Small intestine (tissue), 7 donors: ENCODE measurements at regions not wholly inside any gene's neighbourhood (a gene's known extent, or its start where the extent isn't known, plus 50 kb on each side); places are given as distances from the start of the nearest gene placed in this dataset.
"Not testable (repeated sequence)": the region's sequence is repeated elsewhere in the genome, so short reads cannot be mapped to it uniquely, and the experiment has no call there.

ENCODE experiments used
- DNase-seq, 2 donors: peaks; one replicate each; pipeline versions ENCODE4 v3.0.0 to v3.0.0-alpha.2; 2013
- FAIRE-seq: peaks from 2 replicates; lab custom pipeline; 2012; peaks lifted over from hg19 to GRCh38; lab: Jason Lieb, UNC
- H3K27ac ChIP-seq, 3 donors: one replicate each; pipeline ENCODE4 v1.5.1; 2013; ENCODE audit warnings: low read length in 2 of 3, mild to moderate bottlenecking in 2 of 3, control low read depth in 1 of 3, inconsistent platforms in 1 of 3, low read depth in 1 of 3, moderate library complexity in 1 of 3
- H3K27me3 ChIP-seq, 3 donors: one replicate each; pipeline ENCODE4 v1.6.1; 2013; ENCODE audit warnings: low read length in 3 of 3, inconsistent platforms in 1 of 3; ENCODE audit not compliant: control insufficient read depth in 3 of 3, insufficient read depth in 3 of 3
- H3K36me3 ChIP-seq, 3 donors: one replicate each; pipeline ENCODE4 v1.6.1; 2013; ENCODE audit warnings: low read length in 3 of 3, inconsistent platforms in 1 of 3, low read depth in 1 of 3, mild to moderate bottlenecking in 1 of 3, moderate library complexity in 1 of 3; ENCODE audit not compliant: control insufficient read depth in 3 of 3, insufficient read depth in 2 of 3
- H3K4me1 ChIP-seq, 3 donors: one replicate each; pipeline ENCODE4 v1.6.1; 2013; ENCODE audit warnings: low read length in 2 of 3, inconsistent platforms in 1 of 3, low read depth in 1 of 3, mild to moderate bottlenecking in 1 of 3, moderate library complexity in 1 of 3; ENCODE audit not compliant: control insufficient read depth in 3 of 3, insufficient read depth in 2 of 3
- H3K4me3 ChIP-seq, 3 donors: one replicate each; pipeline ENCODE4 v1.5.1; 2013; ENCODE audit warnings: low read length in 3 of 3, control low read depth in 1 of 3, inconsistent platforms in 1 of 3, low read depth in 1 of 3, mild to moderate bottlenecking in 1 of 3, moderate library complexity in 1 of 3
- H3K9me3 ChIP-seq, 2 donors: one replicate each; pipeline ENCODE4 v1.6.1; 2013; ENCODE audit warnings: low read depth in 1 of 2, low read length in 1 of 2; ENCODE audit not compliant: control insufficient read depth in 2 of 2, insufficient read depth in 1 of 2
- WGBS, 3 donors: extraction: QIAGEN DNeasy Blood & Tissue Kit; methylation state at CpG; one replicate each; pipeline ENCODE4 v1.1.7; 2013; 5-methylcytosine and 5-hydroxymethylcytosine counted together
- donor health status: healthy with polysubstance abuse.
- donor health status: control.
- donor health status: control.
- donor health status: Bipolar disorder and iron deficiency.
- donor health status: healthy.

- 29 to 57% (median 39%) methylated on average over 1 of the region's 1 CpG for WGBS, 3 donors
- H3K4me3 ChIP-seq, result no peak overlapping the region
- peaks cover 0 to 6% of the 10 kb centered on the region in 2 donors for H3K9me3 ChIP-seq
- H3K27me3 ChIP-seq, result no peaks in the 10 kb centered on the region
- DNase-seq (no peak), FAIRE-seq (no peak)
- no peaks in the 10 kb centered on the region for H3K36me3 ChIP-seq
- H3K4me1 ChIP-seq, result no peaks in the 10 kb centered on the region
- H3K27ac ChIP-seq, result no peak overlapping the region
Measured at GRCh38 chr4:126404549-126404948, 1089.8 kb downstream of the FAT4 start.

DNA sequence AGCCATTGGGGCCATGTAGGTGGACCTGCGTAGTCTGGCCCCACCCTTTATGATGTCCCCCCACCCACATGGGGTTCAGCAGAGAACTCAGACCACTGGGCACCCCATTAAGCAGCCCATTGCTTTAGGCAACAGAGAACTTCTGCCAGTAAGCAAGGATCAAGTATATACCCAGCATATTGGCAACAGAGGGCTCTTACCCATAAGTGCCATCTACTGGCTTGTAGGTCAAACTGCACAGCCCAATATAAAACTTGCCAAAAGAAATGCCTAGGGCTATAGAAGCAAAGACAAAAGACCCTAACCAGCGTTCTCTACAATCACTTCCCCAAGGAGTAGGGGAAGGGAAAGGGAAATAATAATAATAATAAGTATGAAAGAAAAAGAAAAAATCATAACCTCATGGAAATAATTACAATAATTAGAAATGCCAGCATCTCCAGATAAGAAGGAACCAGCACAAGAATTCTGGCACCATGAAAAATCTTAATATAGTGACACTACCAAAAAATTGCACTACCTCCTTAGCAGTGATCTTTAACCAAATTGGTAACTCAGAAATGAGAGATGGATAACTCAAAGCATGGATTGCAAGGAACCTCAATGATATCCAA lies 1090.7 kb downstream of the FAT4 start:
- Histone ChIP-seq H3K27ac (no peak overlapping the region), H3K4me3 (no peak overlapping the region), H3K9me3 (peaks cover 0 to 6% of the 10 kb centered on the region in 2 donors), H3K4me1 (no peaks in the 10 kb centered on the region), H3K27me3 (no peaks in the 10 kb centered on the region), H3K36me3 (no peaks in the 10 kb centered on the region)
- DNase-seq (no peak), FAIRE-seq (no peak)
- 51 to 62% (median 58%) methylated on average over 2 of the region's 2 CpGs for WGBS, 3 donors

- 63 to 76% (median 68%) methylated on average over 4 of the region's 4 CpGs for WGBS, 3 donors
- Histone ChIP-seq H3K4me1 (no peaks in the 10 kb centered on the region), H3K36me3 (no peaks in the 10 kb centered on the region), H3K4me3 (no peak overlapping the region), H3K27ac (no peak overlapping the region), H3K27me3 (no peaks in the 10 kb centered on the region), H3K9me3 (peaks cover 0 to 6% of the 10 kb centered on the region in 2 donors)
- DNase-seq, result no peak
- no peak for FAIRE-seq
Measured at GRCh38 chr4:126409746-126410145, 1095.0 kb downstream of the FAT4 start.

DNA sequence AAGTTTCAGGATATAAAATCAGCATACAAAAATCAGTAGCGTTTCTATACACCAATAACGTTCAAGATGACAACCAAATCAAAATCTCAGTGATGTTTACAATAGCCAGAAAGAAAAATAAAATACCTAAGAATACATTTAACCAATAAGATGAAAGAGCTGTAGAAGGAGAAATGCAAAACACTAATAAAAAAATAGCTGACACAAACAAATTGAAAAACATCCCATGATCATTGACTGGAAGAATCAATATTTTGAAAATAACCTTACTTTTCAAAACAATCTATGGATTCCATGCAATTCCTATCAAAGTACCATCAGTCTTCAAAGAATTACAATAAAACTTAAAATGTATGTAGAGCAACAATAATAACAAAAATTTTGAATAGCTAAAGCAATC lies 1096.3 kb downstream of the FAT4 start:
- H3K4me1 ChIP-seq, result no peaks in the 10 kb centered on the region
- DNase-seq (no peak), FAIRE-seq (no peak)
- no peaks in the 10 kb centered on the region for H3K9me3 ChIP-seq
- no peak overlapping the region for H3K27ac ChIP-seq
- 82 to 85% (median 83%) methylated on average over 2 of the region's 2 CpGs for WGBS, 3 donors
- H3K36me3 ChIP-seq, result no peaks in the 10 kb centered on the region
- H3K27me3 ChIP-seq, result no peaks in the 10 kb centered on the region
- no peak overlapping the region for H3K4me3 ChIP-seq

- H3K4me1 ChIP-seq, H3K9me3 ChIP-seq, FAIRE-seq, H3K27me3 ChIP-seq, DNase-seq, H3K36me3 ChIP-seq, H3K27ac ChIP-seq, H3K4me3 ChIP-seq: not testable (repeated sequence)
- 88 to 100% (median 92%) methylated on average over 1 of the region's 1 CpG for WGBS, 3 donors
Measured at GRCh38 chr4:126412310-126412709, 1097.6 kb downstream of the FAT4 start.

DNA sequence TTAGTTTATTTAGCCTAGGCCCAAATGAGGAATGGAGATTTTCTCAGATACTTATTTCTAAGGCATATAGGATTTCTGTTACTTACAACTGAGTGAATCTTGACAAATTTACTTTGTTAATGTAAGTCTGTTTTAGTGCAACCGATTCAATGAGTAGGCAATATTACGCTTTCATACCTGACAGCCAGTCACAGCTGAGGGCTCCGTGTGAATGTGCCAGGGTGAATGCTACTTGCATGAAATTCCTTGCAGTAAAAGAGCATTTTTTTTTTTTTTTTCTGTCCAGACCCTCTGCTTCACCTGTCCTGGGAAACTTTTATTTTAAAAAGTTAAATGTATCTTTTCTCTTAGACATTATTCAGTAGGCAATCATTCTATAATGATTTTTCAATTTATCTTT lies 1100.0 kb downstream of the FAT4 start:
- WGBS, 3 donors, result 83 to 85% (median 84%) methylated on average over 3 of the region's 3 CpGs

GRCh38 chr4:126419266-126419665 lies 1104.5 kb downstream of the FAT4 start:
- Histone ChIP-seq H3K27me3 (no peaks in the 10 kb centered on the region), H3K9me3 (peaks cover 0 to 12% of the 10 kb centered on the region in 2 donors), H3K27ac (no peak overlapping the region), H3K4me3 (no peak overlapping the region), H3K4me1 (no peaks in the 10 kb centered on the region), H3K36me3 (no peaks in the 10 kb centered on the region)
- FAIRE-seq (no peak), DNase-seq (no peak)

More for the DNA sequence above, 1100.0 kb downstream of the FAT4 start:
- Histone ChIP-seq H3K27me3 (no peaks in the 10 kb centered on the region), H3K4me1 (no peaks in the 10 kb centered on the region), H3K27ac (no peak overlapping the region), H3K4me3 (no peak overlapping the region), H3K9me3 (no peaks in the 10 kb centered on the region), H3K36me3 (no peaks in the 10 kb centered on the region)
- DNase-seq, result no peak
- no peak for FAIRE-seq

- Histone ChIP-seq H3K4me1 (no peaks in the 10 kb centered on the region), H3K27ac (no peak overlapping the region), H3K36me3 (no peaks in the 10 kb centered on the region), H3K4me3 (no peak overlapping the region), H3K9me3 (peaks cover 0 to 3% of the 10 kb centered on the region in 2 donors), H3K27me3 (no peaks in the 10 kb centered on the region)
- DNase-seq (no peak), FAIRE-seq (no peak)
- 55 to 73% (median 62%) methylated on average over 4 of the region's 4 CpGs for WGBS, 3 donors
Measured at GRCh38 chr4:126427853-126428252, 1113.1 kb downstream of the FAT4 start.

DNA sequence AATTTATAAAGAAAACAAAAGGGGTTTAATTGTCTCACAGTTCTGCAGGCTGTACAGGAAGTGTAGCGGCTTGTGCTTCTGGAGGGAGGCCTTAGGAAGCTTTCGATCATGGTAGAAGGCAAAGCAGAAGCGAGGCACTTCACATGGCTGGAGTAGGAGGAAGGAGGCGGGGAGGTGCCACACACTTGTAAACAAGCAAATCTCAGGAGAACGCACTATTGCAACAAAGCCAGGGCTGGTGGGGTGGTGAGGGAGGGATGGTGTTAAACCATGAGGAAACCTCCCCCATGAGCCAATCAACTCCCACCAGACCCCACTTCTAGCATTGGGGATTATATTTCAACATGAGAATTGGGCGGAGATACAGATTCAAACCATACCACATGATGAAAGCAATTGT lies 1116.3 kb downstream of the FAT4 start:
- Histone ChIP-seq H3K36me3 (no peaks in the 10 kb centered on the region), H3K4me1 (no peaks in the 10 kb centered on the region), H3K27ac (no peak overlapping the region), H3K4me3 (no peak overlapping the region), H3K9me3 (peaks cover 0 to 3% of the 10 kb centered on the region in 2 donors), H3K27me3 (no peaks in the 10 kb centered on the region)
- no peak for FAIRE-seq
- WGBS, 3 donors, result 77 to 92% (median 85%) methylated on average over 6 of the region's 6 CpGs
- DNase-seq, result no peak
